ENCODE measurements at regions not wholly inside any gene's neighbourhood (a gene's known extent, or its start where the extent isn't known, plus 50 kb on each side); places are given as distances from the start of the nearest gene placed in this dataset.

DNA sequence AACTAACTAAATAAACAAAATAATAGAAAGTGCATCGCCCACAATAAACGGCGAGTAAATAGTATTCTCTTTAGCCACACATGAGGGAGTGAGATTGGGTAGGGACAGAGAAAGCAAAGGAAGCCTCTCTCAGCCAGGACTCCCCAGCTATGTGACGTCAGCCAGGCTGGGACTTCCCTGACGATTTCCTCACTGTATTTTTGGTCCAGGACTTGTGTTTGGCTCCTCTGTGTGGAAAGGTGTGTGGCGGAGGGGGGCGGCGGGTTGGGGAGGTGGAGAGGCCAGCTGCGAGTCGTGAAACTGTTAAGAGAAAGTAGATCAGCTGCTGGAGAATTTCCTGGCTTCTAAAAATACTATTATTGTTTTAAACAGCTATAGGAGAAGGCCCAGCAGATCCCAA lies 1124.6 kb downstream of the AACS start:
- no peak overlapping the region for H3K27ac ChIP-seq (ENCODE audit: control insufficient read depth, insufficient read depth)
- DNase-seq (ENCODE audit: low read depth, low spot score): no peak
- in situ Hi-C loops (cut with MboI) (no loop called here), intact Hi-C loops (cut with micrococcal nuclease; ENCODE audit: unreplicated experiment) (no loop called here)
- no peak overlapping the region for H3K4me2 ChIP-seq (ENCODE audit: control insufficient read depth, insufficient read depth)
- SMC1A ChIA-PET (ENCODE audit: uncharacterized antibody, unreplicated experiment): no interaction called here
- 61% methylated on average over 8 of the region's 10 CpGs for WGBS (ENCODE audit: insufficient coverage, insufficient replicate concordance, low lambda C conversion rate, missing lambda C conversion rate)
- H3K9me3 ChIP-seq (replicated peaks; ENCODE audit: control insufficient read depth, insufficient read depth, low read length): no peaks in the 10 kb centered on the region; the same call in 2 of the 3 replicates
- no peak for FAIRE-seq
- H3K27me3 ChIP-seq (replicated peaks in 1 of 2; ENCODE audit: control insufficient read depth in 2 of 2, insufficient read depth in 2 of 2, low read length in 1 of 2): no peaks in the 10 kb centered on the region
- no peak overlapping the region for H3K9ac ChIP-seq (ENCODE audit: control insufficient read depth, insufficient read depth, low read length)
- no peaks in the 10 kb centered on the region for H3K4me1 ChIP-seq (ENCODE audit: control insufficient read depth, insufficient read depth, low read length)
- no peaks in the 10 kb centered on the region for H3K36me3 ChIP-seq (ENCODE audit: control insufficient read depth in 2 of 2, insufficient read depth in 2 of 2, low read length in 1 of 2)
- POLR2A ChIA-PET: no interaction called here
- no peak overlapping the region for H2AFZ ChIP-seq (ENCODE audit: control insufficient read depth, low read depth, low read length)
- CTCF ChIA-PET: no interaction called here
- no peaks in the 10 kb centered on the region for H4K20me1 ChIP-seq (ENCODE audit: control insufficient read depth, insufficient read depth)
- TF ChIP-seq ZBTB33 (IDR thresholded peaks at IDR 0.05) (no peak), SREBF1 (IDR thresholded peaks at IDR 0.05; ENCODE audit: low read length) (no peak), POLR2A (IDR thresholded peaks at IDR 0.05; ENCODE audit: low read depth, low read length) (no peak), TARDBP (IDR thresholded peaks at IDR 0.05; ENCODE audit: borderline replicate concordance) (no peak), HCFC1 (IDR thresholded peaks at IDR 0.05; ENCODE audit: low read length) (no peak), SIN3A (IDR thresholded peaks at IDR 0.05; ENCODE audit: low read depth, low read length) (no peak), MTA2 (IDR thresholded peaks at IDR 0.05; ENCODE audit: low read depth) (no peak), SP1 (IDR thresholded peaks at IDR 0.05; ENCODE audit: low read depth, low read length) (no peak)
- TF ChIP-seq, protein P1, sequence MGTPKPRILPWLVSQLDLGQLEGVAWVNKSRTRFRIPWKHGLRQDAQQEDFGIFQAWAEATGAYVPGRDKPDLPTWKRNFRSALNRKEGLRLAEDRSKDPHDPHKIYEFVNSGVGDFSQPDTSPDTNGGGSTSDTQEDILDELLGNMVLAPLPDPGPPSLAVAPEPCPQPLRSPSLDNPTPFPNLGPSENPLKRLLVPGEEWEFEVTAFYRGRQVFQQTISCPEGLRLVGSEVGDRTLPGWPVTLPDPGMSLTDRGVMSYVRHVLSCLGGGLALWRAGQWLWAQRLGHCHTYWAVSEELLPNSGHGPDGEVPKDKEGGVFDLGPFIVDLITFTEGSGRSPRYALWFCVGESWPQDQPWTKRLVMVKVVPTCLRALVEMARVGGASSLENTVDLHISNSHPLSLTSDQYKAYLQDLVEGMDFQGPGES (IDR thresholded peaks at IDR 0.05): no peak
- ATAC-seq: no peak
- no peak overlapping the region for H3K4me3 ChIP-seq
- no peaks in the 10 kb centered on the region for H3K79me2 ChIP-seq (ENCODE audit: control insufficient read depth, insufficient read depth, low read length)
- BruUV-seq (replicated peaks): no TSS peak
- RAD21 ChIA-PET (ENCODE audit: unreplicated experiment): no interaction called here
